ENCODE measurements at regions not wholly inside any gene's neighbourhood (a gene's known extent, or its start where the extent isn't known, plus 50 kb on each side); places are given as distances from the start of the nearest gene placed in this dataset.

DNA sequence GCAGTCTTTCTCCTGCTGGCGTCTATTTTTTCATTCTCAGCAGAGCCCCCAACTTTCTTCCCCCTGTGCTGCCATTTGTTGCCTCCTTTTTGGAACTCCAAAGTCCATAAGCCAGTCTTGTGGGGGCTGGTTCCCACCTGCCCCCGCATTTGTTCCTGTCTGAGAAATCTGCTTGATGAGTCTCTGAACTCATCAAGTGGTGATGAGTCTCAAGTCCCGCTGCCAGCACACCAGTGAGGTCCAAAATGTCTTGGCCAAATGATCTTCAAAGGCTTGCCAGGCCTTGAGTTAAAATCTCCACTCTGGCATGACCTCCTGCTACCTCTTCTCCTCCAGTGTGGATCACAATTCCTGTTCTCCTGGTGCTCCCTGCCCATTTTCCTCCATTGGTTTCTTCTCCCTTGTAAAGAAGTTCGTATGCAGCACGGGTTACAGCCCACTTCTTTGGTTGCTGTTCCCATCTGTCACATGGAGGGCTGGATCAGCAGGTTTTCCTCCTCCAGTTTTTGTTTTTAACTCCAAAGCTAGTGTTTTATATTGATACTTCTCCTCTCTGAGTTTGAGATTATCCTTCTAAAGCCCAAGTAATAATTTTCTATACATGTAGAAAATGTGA lies 72.7 kb upstream of the LIMCH1 start:
- no peak for DNase-seq

DNA sequence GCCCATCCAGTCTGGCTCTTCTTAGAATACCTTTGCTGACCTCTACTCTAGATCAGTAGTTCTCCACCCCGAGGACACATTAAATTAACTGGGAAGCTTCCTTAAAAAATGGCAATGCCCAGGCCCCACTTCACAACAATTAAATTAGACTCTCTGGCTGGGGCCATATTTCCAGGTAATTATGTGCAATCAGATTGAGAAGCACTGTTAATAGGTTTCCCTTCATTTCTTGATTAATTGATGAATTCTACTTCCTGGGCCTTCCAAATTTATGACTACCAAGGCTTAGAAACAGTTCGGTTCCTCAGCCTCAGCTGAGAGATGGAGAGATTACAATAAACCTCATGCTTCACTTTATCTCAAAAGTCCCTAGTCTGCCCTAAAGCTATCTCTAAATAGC lies 71.7 kb upstream of the LIMCH1 start:
- no peak for DNase-seq

DNA sequence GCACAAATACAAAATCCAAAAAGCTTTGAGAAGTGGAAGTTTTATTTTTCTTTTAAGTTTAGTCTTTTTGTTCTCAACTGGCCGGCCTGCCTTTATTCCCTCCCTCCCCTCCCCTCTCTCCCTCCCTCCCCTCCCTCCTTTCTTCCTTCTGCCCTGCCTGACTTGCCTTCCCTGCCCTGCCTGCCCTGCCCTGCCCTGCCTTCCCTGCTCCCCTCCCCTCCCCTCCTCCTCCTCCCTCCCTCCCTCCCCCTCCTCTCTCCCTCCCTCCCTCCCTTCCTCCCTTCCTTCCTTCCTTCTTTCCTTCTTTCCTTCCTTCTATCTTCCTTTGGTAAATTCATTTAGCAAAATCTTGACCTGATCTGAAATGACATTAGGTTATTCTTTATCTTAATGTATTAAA lies 69.8 kb upstream of the LIMCH1 start:
- DNase-seq: no peak

DNA sequence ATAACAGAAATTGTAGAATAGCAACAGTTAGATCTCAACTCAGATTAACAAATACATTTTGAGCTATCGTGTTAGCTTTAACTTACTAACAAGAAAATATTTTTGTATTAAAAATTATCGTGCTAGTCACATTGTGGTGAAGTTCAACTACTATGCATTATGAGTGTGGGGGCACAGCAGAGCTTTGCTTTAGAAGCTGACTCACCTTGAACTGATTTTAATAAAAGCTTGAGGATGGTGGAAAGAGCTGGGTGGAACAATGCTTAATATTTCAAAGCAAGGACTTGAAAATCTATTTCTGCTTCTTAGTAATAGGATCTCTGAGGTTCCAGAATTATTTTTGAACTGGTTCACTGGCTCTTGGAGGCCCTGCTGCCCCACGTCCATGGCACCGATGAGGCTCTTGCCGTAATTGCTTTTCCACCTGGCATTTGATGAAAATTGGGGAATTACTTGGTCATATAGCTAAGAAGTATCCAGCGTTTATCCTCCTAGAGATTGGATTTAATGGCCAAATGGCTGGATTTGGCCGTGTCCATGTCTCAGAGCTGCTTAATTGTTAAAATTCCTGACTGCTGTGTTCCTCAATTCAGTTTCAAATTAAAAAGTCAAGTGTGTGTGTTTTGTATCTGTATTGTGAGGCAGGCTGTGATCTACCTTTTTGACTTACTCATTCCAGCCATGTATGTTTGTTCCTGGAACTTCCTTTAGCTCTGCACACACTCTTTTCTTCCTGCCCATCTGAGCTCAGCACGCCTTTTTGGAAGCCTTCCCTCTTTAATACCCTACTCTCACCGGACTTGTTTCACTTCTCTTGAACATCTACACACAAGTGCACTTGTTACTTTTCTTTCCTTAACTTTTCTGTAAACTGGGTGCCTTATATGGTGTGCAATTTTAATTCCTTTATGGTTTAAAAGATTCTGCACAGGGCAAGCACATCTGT lies 66.6 kb upstream of the LIMCH1 start:
- no peak for DNase-seq

DNA sequence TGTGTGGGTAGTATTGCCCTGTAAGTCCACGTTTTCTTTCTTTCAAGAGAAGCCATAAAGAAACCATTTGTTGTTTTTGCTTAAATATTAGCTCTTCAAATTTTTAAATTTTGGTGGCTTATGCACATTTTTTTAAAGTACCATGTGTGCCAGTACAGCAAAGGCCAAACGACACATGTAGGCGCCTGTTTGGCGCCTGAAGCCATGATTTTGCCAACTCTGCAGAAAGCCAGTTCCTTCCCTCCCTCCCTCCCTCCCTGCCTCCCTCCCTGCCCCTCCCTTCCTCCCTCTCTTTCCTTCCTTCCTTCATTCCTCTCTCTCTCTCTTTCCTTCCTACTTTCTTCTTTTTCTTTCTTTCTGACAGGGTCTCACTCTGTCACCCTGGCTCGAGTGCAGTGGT lies 65.9 kb upstream of the LIMCH1 start:
- DNase-seq: no peak

DNA sequence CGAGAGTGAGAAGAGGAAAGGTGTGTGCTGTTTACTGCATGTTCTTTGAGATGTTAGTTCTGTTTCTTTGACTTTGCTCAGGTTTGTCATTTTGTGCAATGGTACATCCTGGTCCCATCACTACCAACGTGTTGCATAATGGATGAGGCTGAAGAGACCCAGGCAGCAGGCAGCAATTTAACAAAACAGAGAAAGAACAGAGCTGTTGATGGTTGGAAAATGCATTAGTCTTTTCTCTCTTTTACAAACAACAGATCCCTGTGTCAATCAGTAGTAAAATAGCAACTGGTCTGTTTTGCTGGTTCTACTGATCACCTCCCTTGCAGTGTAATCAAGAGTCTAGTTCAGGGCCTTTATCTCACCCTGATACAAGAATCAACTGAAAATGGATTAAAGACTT lies 64.8 kb upstream of the LIMCH1 start:
- DNase-seq: no peak

DNA sequence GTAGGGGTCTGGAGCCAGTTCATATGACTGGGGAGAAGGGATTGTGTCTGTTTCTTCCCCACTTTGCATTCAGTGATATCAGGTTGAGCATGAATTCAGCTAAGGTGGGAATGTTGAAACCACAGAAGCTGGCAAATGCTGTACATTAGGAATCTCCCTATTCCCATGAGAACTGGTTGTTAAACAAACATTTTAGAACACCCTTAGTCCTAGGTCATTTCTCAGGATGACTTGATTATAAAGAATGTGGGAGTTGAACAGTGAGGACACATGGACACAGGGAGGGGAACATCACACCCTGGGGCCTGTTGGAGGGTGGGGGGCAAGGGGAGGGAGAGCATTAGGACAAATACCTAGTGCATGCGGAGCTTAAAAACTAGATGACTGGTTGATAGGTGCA lies 62.6 kb upstream of the LIMCH1 start:
- DNase-seq: no peak

DNA sequence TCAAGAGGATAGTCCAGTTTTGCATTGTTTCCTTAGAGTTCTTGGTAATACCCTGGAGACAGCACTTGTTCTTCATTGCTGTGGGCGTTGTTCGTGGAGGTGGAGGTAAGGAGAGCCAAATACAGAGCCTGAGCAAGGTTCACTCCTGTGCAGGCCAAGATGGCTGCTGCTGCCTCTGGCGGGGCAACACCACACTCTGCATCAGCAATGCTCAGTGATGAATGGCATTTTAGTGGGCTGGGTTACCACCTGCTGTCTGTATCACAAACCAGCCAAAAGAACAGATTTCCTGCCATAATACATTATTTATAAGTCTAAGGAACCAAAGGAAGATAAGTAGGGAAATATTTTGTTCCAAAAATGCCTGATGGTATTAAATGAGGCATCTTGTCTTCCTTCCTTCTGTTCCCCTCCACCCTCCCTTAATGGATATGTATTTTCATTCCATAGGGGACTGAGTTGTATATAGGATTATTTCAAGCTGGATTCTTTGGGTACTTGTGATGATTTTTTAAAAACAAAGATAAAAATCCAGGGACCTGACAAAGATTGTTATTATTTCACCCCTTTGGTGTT lies 61.6 kb upstream of the LIMCH1 start:
- no peak for DNase-seq

DNA sequence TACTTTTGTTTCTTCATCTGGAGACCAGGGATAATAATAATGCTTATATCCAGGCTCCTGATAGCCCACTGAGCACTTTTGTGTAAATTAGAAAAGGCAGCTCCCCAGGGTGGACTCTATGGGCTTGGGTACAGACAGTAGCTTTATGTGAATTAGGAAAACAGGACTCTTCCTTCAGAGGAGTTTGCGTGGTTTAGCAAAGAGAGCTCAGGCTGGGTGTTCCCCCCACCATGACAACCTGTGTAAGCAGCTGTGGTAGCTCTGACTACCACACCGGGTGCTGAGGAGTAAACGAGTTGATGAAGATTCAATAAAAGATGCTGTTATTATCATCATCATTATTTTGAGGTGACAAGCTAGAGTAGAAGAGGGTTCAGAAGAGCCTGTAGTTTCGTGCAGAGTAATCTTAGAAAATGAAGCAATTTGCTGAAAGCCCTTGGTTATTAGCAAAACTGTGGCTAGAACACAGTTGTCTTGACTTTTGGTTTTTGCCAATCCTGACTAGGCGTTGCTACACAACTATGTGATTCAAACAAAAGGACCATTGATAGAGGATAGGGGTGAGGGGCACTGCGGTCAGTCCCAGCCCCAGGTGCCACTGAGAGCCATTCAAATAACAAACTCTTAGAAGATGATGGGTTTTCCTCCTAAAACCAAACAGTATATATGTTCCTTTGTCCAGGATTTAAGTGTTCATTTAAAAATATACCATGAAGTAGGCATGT lies 60.6 kb upstream of the LIMCH1 start:
- no peak for DNase-seq

DNA sequence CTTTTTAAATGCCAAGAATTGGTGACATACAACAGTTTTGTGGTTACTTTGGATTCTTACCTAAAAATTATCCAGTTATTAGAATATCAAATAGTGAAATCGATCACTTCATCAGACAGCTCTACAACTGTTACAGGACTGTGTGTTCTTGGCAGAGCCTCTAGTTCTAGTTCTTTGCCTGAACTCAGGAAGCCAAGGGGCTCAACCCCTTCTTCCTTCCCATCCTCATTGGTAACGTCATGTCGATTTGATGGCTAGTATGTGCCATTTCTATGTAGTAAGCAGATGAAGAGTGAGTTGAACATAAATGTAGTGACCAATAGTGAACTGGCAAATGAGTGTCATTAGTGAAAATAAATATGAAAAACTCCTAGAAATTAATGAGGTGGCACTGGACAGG lies 59.4 kb upstream of the LIMCH1 start:
- no peak for DNase-seq

DNA sequence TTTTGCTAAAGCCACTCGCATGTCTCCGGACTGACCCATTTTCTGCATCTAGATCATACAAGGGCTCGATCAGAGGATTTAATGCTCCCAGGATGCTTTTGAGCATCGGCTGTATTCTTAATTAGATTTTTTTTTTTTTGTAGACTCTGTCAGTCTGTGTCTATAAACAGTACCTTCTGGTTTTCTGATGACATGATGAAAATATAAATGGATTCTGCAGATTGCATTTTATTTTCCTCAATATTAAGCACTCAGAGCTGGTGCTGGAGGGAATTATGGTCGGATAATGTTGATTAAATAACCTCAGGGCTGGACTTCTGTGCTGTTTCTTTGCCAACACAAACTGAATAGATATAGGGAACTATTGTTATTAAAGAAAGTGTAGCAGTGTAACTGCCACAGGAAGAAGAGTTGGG lies 57.1 kb upstream of the LIMCH1 start:
- no peak for DNase-seq

DNA sequence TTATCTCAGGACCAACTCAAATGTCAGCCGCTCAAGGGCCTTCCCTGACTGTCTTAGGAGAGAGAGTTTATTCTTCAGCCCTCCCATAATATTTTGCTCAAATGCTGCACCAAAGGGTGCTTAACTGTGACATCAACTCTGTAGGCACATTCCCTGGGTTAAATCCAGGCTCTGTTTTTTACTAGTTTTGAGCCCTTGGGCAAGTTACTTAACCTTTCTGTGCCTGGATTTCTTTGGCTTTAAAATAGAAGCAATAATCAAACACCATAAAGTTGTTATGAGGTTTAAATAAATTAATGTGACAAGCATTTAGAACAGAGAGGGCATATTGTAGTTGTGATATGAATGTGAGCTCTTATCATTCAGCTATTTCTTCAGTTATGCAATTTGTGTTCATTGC lies 54.2 kb upstream of the LIMCH1 start:
- DNase-seq: no peak

DNA sequence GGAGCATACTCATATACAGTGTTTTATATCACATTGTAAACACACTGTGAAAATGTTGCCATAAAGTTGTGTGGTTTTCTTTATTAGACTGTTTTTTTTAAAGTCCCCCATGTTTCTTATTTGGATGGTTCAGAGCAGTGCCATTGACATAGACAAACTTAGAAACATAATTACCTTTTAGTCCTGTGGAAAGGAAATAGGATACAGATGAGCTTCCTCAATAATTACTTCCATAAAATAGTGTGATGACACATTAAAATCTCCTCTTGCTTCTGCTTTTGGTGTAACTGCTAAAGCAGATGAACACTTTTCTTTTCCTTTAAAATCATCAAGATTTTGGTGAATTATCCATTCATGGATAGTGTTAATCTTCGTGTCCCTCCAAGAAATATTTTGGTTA lies 52.9 kb upstream of the LIMCH1 start:
- peak; percentile 11 to 28 for DNase-seq

DNA sequence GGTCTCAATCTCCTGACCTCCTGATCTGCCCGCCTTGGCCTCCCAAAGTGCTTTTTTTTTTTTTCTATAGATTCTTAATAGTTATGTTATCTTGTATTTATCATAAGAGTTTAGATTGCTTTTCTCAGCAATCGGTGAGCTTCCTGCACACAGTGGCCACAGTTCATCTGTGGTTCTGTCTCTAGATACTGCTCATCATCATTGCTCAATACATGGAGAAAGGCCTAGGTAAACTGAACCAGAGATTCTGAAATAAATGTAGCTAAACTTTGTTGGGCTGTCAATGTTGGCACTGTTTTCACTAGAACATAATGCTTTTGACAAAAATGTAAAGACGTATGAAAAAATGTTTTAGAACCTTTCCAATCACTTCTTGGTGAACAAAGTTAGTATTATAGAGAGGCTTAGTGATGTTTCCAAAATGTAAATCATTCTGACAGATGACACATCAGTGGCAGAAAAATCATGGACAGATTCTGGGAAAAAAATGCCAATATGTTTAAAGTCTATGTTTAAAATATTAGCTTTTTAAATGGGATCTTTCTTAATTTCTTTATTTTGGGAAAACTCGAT lies 50.0 kb upstream of the LIMCH1 start:
- no peak for DNase-seq
